ENCODE measurements at regions not wholly inside any gene's neighbourhood (a gene's known extent, or its start where the extent isn't known, plus 50 kb on each side); places are given as distances from the start of the nearest gene placed in this dataset.

GRCh38 chr6:106849120-106849519 lies 125.4 kb downstream of the CD24 start:
- no peak for TF ChIP-seq EZH2phosphoT487 (conservative IDR thresholded peaks at IDR 0.05; ENCODE audit: low read length)
- TF ChIP-seq, protein P1, sequence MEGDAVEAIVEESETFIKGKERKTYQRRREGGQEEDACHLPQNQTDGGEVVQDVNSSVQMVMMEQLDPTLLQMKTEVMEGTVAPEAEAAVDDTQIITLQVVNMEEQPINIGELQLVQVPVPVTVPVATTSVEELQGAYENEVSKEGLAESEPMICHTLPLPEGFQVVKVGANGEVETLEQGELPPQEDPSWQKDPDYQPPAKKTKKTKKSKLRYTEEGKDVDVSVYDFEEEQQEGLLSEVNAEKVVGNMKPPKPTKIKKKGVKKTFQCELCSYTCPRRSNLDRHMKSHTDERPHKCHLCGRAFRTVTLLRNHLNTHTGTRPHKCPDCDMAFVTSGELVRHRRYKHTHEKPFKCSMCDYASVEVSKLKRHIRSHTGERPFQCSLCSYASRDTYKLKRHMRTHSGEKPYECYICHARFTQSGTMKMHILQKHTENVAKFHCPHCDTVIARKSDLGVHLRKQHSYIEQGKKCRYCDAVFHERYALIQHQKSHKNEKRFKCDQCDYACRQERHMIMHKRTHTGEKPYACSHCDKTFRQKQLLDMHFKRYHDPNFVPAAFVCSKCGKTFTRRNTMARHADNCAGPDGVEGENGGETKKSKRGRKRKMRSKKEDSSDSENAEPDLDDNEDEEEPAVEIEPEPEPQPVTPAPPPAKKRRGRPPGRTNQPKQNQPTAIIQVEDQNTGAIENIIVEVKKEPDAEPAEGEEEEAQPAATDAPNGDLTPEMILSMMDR (IDR thresholded peaks at IDR 0.05; ENCODE audit: insufficient read depth, low read length, poor library complexity, severe bottlenecking): no peak
- Histone ChIP-seq H3K9ac (ENCODE audit: low read length) (no peak overlapping the region), H3K9me2 (replicated peaks; ENCODE audit: insufficient read depth, low read length) (no peaks in the 10 kb centered on the region), H3K27me3 (ENCODE audit: low read length) (no peaks in the 10 kb centered on the region), H3K4me2 (ENCODE audit: low read depth, low read length, poor library complexity, severe bottlenecking) (no peak overlapping the region), H3K27ac (ENCODE audit: low read depth, low read length) (no peak overlapping the region), H4K20me1 (ENCODE audit: low read depth, low read length) (no peaks in the 10 kb centered on the region), H3K36me3 (ENCODE audit: low read length) (no peaks in the 10 kb centered on the region), H2AFZ (ENCODE audit: low read depth, low read length, severe bottlenecking) (no peak overlapping the region), H3K79me2 (ENCODE audit: insufficient read depth, low read length) (no peaks in the 10 kb centered on the region), H3K4me3 (ENCODE audit: insufficient read depth, low read length, poor library complexity, severe bottlenecking) (no peak overlapping the region), H3K9me3 (ENCODE audit: insufficient read depth, low read length) (0 out of 2 replicates have a peak, but pooled peaks cover 5% of the 10 kb centered on the region), H3F3A (ENCODE audit: insufficient read depth) (no peaks in the 10 kb centered on the region)

DNA sequence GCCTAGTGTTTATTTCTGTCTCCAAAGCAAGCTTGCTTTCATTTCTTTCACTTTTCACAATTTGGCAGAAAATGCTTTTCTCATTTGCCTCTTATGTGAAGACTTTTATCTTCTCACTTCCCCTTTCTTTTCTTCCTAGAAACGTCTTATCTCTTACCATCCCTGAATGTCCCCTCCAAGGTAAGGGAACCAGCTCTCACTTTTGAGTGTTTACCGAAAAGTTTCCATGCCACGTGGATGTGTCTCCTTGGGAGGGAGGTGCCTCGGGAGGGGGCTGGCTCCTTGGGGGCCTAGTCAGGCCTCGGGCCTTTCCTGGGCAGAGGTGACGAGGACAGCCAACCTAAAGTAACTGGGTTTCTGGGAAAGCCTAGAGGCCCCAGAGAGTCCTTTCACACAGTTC lies 127.4 kb downstream of the CD24 start:
- Histone ChIP-seq H4K20me1 (ENCODE audit: low read depth, low read length) (no peaks in the 10 kb centered on the region), H3K27me3 (ENCODE audit: low read length) (no peaks in the 10 kb centered on the region), H3K9me3 (ENCODE audit: insufficient read depth, low read length) (0 out of 2 replicates have a peak, but pooled peaks cover 2% of the 10 kb centered on the region), H3K9me2 (replicated peaks; ENCODE audit: insufficient read depth, low read length) (no peaks in the 10 kb centered on the region), H3K4me3 (ENCODE audit: insufficient read depth, low read length, poor library complexity, severe bottlenecking) (no peak overlapping the region), H2AFZ (ENCODE audit: low read depth, low read length, severe bottlenecking) (peak overlapping the region; percentile 30), H3K27ac (ENCODE audit: low read depth, low read length) (no peak overlapping the region), H3F3A (ENCODE audit: insufficient read depth) (no peaks in the 10 kb centered on the region), H3K79me2 (ENCODE audit: insufficient read depth, low read length) (no peaks in the 10 kb centered on the region), H3K9ac (ENCODE audit: low read length) (no peak overlapping the region), H3K4me2 (ENCODE audit: low read depth, low read length, poor library complexity, severe bottlenecking) (peak overlapping the region; percentile 1), H3K36me3 (ENCODE audit: low read length) (no peaks in the 10 kb centered on the region)
- no peak for TF ChIP-seq EZH2phosphoT487 (conservative IDR thresholded peaks at IDR 0.05; ENCODE audit: low read length)
- TF ChIP-seq, protein P1 (IDR thresholded peaks at IDR 0.05; ENCODE audit: insufficient read depth, low read length, poor library complexity, severe bottlenecking): no peak

GRCh38 chr6:106844930-106845329 lies 129.6 kb downstream of the CD24 start:
- no peaks in the 10 kb centered on the region for H4K20me1 ChIP-seq (ENCODE audit: low read depth, low read length)
- no peaks in the 10 kb centered on the region for H3K79me2 ChIP-seq (ENCODE audit: insufficient read depth, low read length)
- no peak overlapping the region for H3K4me2 ChIP-seq (ENCODE audit: low read depth, low read length, poor library complexity, severe bottlenecking)
- no peak overlapping the region for H3K4me3 ChIP-seq (ENCODE audit: insufficient read depth, low read length, poor library complexity, severe bottlenecking)
- no peaks in the 10 kb centered on the region for H3K36me3 ChIP-seq (ENCODE audit: low read length)
- no peaks in the 10 kb centered on the region for H3K9me2 ChIP-seq (replicated peaks; ENCODE audit: insufficient read depth, low read length)
- H3K9me3 ChIP-seq (ENCODE audit: insufficient read depth, low read length): no peaks in the 10 kb centered on the region
- no peak overlapping the region for H3K27ac ChIP-seq (ENCODE audit: low read depth, low read length)
- no peak overlapping the region for H2AFZ ChIP-seq (ENCODE audit: low read depth, low read length, severe bottlenecking)
- H3F3A ChIP-seq (ENCODE audit: insufficient read depth): no peaks in the 10 kb centered on the region
- H3K27me3 ChIP-seq (ENCODE audit: low read length): no peaks in the 10 kb centered on the region
- no peak overlapping the region for H3K9ac ChIP-seq (ENCODE audit: low read length)
- no peak for TF ChIP-seq EZH2phosphoT487 (conservative IDR thresholded peaks at IDR 0.05; ENCODE audit: low read length)
- TF ChIP-seq, protein P1 (IDR thresholded peaks at IDR 0.05; ENCODE audit: insufficient read depth, low read length, poor library complexity, severe bottlenecking): no peak

Measured in SU-DHL-6 (cell line).